ENCODE measurements at regions not wholly inside any gene's neighbourhood (a gene's known extent, or its start where the extent isn't known, plus 50 kb on each side); places are given as distances from the start of the nearest gene placed in this dataset.

DNA sequence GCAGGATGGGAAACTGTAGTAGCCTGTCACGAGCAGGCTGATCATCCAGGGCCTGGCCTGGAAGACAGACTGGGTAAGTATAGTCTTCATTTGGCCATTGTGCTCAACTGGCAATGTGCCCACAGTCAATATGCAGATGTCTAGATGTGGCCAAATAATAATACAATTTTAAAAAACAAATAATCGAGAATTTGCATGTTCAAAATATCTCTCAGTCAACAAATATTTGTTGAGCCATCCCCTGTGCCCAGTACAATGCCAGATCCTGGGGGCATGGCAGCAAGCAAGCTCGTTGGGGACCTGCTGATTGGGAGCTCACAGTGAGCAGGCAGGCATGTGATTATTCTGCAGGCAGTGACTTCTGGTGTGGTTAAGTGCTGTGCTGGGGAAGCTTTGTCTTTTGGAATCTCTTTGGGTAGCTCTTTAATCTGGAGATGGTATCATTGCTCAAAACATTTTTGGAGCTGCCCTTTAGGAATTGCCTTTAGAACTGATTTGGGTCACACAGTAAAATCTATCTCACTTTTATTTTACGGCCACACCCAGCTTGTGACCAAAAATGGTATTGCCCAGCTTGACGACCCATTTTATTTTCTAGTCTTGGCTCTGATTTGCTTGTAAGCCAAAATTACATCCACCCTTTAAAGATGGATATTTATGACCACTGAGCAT lies 92.2 kb downstream of the PLCE1 start:
- peaks cover 0 to 12% (median 2%) of the 10 kb centered on the region in 6 donors for H3K4me1 ChIP-seq
- WGBS, 5 donors: 62 to 74% (median 69%) methylated on average over 5 of the region's 5 CpGs
- H3K27me3 ChIP-seq (replicated peaks in 1 of 7): no peaks in the 10 kb centered on the region
- no peak overlapping the region for H3K27ac ChIP-seq
- H3K36me3 ChIP-seq: no peaks in the 10 kb centered on the region
- no peak for DNase-seq
- no peak for TF ChIP-seq POLR2AphosphoS5 (IDR thresholded peaks at IDR 0.05)
- TF ChIP-seq, protein P1, sequence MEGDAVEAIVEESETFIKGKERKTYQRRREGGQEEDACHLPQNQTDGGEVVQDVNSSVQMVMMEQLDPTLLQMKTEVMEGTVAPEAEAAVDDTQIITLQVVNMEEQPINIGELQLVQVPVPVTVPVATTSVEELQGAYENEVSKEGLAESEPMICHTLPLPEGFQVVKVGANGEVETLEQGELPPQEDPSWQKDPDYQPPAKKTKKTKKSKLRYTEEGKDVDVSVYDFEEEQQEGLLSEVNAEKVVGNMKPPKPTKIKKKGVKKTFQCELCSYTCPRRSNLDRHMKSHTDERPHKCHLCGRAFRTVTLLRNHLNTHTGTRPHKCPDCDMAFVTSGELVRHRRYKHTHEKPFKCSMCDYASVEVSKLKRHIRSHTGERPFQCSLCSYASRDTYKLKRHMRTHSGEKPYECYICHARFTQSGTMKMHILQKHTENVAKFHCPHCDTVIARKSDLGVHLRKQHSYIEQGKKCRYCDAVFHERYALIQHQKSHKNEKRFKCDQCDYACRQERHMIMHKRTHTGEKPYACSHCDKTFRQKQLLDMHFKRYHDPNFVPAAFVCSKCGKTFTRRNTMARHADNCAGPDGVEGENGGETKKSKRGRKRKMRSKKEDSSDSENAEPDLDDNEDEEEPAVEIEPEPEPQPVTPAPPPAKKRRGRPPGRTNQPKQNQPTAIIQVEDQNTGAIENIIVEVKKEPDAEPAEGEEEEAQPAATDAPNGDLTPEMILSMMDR (IDR thresholded peaks at IDR 0.05 in 8 of 11, conservative IDR thresholded peaks at IDR 0.05 in 3 of 11): no peak
- TF ChIP-seq POLR2A (IDR thresholded peaks at IDR 0.05): no peak
- H3K4me3 ChIP-seq: no peak overlapping the region
- intact Hi-C loops (cut with DNase I; ENCODE audit: low total_unique reads): loop anchor here (10.0 kb wide), 1 partner anchor 129 kb away; no protein-coding TSS in a partner anchor
- H3K9me3 ChIP-seq: peaks cover 0 to 7% (median 0%) of the 10 kb centered on the region in 8 donors

DNA sequence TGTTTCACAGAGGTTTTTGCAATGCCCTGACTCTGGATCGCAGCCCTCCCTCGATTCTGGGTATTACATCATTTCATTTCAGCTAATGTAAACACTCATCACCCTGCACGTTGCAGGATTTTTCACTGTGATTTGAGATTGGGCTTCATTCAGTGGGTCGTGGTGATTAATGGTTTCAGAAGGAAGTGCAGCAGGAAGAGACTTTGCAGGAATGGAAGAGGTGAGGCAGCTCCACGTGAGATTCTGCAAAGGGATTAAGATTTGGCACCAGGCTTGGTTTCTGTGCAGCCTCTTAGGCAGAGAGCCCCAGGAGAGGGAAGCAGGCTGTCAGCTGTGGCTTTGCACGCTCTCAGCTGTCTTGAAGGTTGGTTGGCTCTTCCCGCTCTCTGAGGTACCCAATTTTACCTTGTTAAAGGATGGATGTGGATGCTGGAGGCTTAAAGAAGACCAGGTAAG lies 95.2 kb downstream of the PLCE1 start:
- Histone ChIP-seq H3K4me3 (peak overlapping the region in 4 of 8 donors; percentile 9 to 38 (median 22)), H3K27ac (peak overlapping the region in 1 of 8 donors; percentile 18), H3K4me1 (peaks cover 0 to 17% (median 4%) of the 10 kb centered on the region in 6 donors), H3K36me3 (no peaks in the 10 kb centered on the region), H3K27me3 (replicated peaks in 1 of 7) (no peaks in the 10 kb centered on the region), H3K9me3 (no peaks in the 10 kb centered on the region)
- WGBS, 5 donors: 28 to 36% (median 32%) methylated on average over 6 to 7 of the region's 7 CpGs
- intact Hi-C loops (cut with DNase I; ENCODE audit: low total_unique reads): loop anchor here (10.0 kb wide), 1 partner anchor 126 kb away; no protein-coding TSS in a partner anchor
- TF ChIP-seq, protein P1 (IDR thresholded peaks at IDR 0.05 in 8 of 11, conservative IDR thresholded peaks at IDR 0.05 in 3 of 11): no peak
- TF ChIP-seq POLR2AphosphoS5 (IDR thresholded peaks at IDR 0.05) (no peak), POLR2A (IDR thresholded peaks at IDR 0.05) (no peak)
- no peak for DNase-seq

DNA sequence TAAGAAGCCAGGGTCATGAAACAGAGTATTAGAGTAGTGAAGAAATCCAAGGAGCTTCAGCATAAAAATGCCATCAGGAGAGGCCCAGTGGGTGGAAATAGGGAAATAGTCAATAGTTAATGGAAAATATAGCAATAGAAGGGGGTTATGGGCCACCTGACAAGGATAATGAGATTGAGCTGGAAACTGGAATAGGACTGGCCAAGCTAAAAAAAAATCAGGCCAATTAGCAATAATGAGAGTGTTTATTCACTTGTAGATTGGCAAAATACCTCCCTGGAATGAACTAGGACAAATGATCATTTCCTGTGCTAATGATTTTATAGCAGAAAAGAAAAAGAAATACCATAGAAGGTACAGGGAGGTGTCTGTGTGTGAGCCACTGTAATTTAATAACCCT lies 97.9 kb downstream of the PLCE1 start:
- Histone ChIP-seq H3K4me1 (peaks cover 0 to 17% (median 4%) of the 10 kb centered on the region in 6 donors), H3K9me3 (no peaks in the 10 kb centered on the region), H3K27ac (peak overlapping the region in 2 of 8 donors; percentile 12 to 37), H3K36me3 (no peaks in the 10 kb centered on the region), H3K4me3 (no peak overlapping the region), H3K27me3 (replicated peaks in 1 of 7) (no peaks in the 10 kb centered on the region)
- no peak for DNase-seq
- intact Hi-C loops (cut with DNase I; ENCODE audit: low total_unique reads): no loop called here
- no peak for TF ChIP-seq POLR2A (IDR thresholded peaks at IDR 0.05)
- TF ChIP-seq, protein P1 (IDR thresholded peaks at IDR 0.05 in 8 of 11, conservative IDR thresholded peaks at IDR 0.05 in 3 of 11): no peak
- no peak for TF ChIP-seq POLR2AphosphoS5 (IDR thresholded peaks at IDR 0.05)

DNA sequence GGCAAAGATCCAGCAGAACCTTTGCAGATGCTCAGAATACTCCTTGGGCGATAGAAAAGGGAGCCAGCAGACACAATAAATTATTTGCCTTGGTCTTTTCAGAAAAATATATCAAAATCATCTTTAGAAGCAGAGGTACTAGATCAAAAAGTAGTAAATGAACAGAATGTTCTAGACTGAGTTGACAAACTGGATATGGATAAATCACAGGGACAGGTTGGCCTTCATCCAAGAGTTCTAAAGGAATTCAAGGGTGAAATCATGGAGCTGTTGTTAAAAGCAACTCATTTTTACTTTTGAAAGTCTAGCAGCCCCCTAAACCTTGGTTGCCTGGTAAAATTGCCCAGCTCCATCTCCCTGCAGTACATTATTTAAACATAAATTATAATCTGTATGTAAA lies 99.1 kb downstream of the PLCE1 start:
- H3K4me3 ChIP-seq: no peak overlapping the region
- TF ChIP-seq, protein P1 (IDR thresholded peaks at IDR 0.05 in 8 of 11, conservative IDR thresholded peaks at IDR 0.05 in 3 of 11): no peak
- no peak for TF ChIP-seq POLR2AphosphoS5 (IDR thresholded peaks at IDR 0.05)
- TF ChIP-seq POLR2A (IDR thresholded peaks at IDR 0.05): no peak
- H3K36me3 ChIP-seq: no peaks in the 10 kb centered on the region
- peaks cover 0 to 4% (median 0%) of the 10 kb centered on the region in 7 donors for H3K27me3 ChIP-seq (replicated peaks in 1 of 7)
- DNase-seq: no peak
- H3K9me3 ChIP-seq: no peaks in the 10 kb centered on the region
- 67 to 88% (median 80%) methylated on average over 1 of the region's 1 CpG for WGBS, 5 donors
- H3K4me1 ChIP-seq: peaks cover 0 to 17% (median 4%) of the 10 kb centered on the region in 6 donors
- H3K27ac ChIP-seq: peak overlapping the region in 3 of 8 donors; percentile 37 to 55 (median 38)
- intact Hi-C loops (cut with DNase I; ENCODE audit: low total_unique reads): no loop called here
